ENCODE measurements at regions not wholly inside any gene's neighbourhood (a gene's known extent, or its start where the extent isn't known, plus 50 kb on each side); places are given as distances from the start of the nearest gene placed in this dataset.

DNA sequence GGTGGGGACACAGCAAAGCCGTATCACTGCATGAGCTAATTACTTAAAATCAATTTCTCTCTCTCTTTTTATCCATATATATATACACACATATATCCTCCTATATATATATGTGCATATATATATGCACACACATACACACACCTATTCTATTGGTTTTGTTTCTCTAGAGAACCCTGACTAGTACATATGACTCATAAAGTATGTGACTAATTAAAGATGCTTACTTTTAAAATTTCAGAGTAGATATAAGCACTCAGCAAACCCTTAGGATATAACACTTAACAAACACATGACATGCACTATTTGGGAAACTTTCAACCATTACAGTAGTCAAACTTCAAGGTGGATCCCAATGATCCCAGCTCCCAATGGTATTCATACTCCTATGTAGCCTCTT lies 732.6 kb downstream of the ROBO2 start:
- H3K4me3 ChIP-seq (ENCODE audit: low read depth, low read length) = no peak overlapping the region
- no peak for TF ChIP-seq CTCF (conservative IDR thresholded peaks at IDR 0.05; ENCODE audit: low read depth, low read length)
- no peak for DNase-seq (ENCODE audit: low read depth)

DNA sequence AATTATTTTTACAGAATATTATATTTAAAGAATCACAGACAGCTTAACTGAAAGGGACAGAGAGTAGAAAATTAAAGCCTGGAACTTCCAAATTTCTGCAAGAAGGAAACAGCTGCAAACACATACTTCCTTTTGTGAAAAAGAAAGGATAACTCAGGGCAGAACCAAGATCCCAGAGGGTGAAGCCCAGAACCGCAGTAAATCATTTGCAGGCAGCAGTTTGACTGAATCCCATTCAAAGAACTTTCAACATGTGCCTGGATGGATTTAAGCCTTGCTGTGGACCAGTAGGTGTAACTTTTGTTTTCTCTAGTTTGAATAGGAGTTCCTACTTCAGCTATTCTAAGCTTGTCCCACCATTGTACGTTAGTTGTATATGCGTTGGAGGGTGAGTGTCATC lies 733.2 kb downstream of the ROBO2 start:
- no peak for TF ChIP-seq CTCF (conservative IDR thresholded peaks at IDR 0.05; ENCODE audit: low read depth, low read length)
- no peak overlapping the region for H3K4me3 ChIP-seq (ENCODE audit: low read depth, low read length)
- DNase-seq (ENCODE audit: low read depth) = no peak

DNA sequence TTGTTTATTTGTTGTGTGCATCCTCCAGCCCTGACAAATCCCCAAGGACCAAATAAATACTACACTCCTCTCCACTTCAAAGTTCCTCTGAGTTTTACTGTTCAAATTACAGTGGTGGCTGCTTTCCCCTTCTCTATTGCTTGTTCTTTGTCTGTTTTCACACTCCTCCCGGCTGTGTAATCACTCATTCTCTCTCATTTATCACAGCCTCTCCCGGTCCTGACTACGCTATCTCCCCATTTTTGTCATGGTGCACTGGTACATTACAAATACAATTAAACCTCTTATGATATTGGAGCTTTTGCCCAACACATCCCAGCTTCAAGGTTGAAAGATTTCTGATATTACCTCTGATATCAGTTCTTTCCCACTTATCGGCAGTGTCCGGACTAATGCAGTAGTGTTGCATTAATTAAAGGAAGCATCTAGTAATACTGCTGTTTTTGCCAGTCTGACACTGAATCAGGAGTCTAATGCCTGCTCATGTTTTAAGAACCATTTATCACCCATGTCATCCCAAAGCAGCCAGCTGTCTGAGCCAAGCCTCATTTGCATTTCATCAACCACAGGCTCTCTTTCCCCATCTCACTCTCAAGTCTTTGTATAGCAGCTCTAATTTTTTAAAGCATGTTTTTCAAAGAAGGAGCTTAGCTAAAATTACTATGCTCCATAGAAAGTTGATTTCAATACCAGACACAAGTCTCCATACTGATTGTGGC lies 740.5 kb downstream of the ROBO2 start:
- TF ChIP-seq CTCF (conservative IDR thresholded peaks at IDR 0.05; ENCODE audit: low read depth, low read length) = no peak
- DNase-seq (ENCODE audit: low read depth) = no peak
- H3K4me3 ChIP-seq (ENCODE audit: low read depth, low read length) = no peak overlapping the region

GRCh38 chr3:77786216-77786615 lies 746.3 kb downstream of the ROBO2 start:
- TF ChIP-seq CTCF (conservative IDR thresholded peaks at IDR 0.05; ENCODE audit: low read depth, low read length) = no peak
- no peak for DNase-seq (ENCODE audit: low read depth)
- H3K4me3 ChIP-seq (ENCODE audit: low read depth, low read length) = no peak overlapping the region

DNA sequence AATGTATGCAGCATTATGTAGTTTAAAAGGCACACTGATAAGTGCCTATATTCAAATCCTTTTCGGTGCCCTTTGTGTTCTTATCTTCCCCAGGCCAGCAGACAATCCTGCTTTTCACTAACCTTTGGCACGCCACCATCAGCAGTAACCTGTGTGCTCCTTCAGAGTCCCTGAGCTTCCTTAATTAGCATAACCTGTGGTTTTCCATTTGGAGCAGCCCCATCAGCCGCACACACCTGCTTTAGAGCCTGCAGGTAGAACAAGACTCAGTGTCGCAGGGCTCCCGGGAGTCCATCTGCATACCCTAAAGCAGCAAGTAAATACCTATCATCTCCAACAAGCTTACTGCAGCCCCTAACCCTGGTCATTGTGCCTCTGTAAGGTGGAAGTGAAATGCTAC lies 755.1 kb downstream of the ROBO2 start:
- no peak overlapping the region for H3K4me3 ChIP-seq (ENCODE audit: low read depth, low read length)
- no peak for TF ChIP-seq CTCF (conservative IDR thresholded peaks at IDR 0.05; ENCODE audit: low read depth, low read length)
- no peak for DNase-seq (ENCODE audit: low read depth)

DNA sequence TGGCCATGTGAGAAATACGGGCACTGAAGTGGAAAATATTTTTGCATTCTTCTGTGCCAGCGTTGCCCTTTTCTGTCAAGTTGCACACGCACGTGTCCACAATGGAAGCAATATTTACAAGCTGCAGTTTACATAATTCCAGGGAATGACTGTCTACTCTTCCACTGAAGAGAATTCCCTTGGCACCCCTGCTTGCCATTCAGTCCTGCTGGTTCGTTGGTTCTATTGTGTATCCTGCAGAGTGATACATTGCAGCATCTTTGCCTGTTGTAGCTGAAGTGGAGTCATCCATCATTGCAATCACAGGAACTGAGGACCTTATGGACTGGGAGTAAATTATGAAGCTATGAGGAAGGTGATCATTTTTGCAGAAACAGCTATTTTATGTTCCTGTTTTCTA lies 759.4 kb downstream of the ROBO2 start:
- no peak overlapping the region for H3K4me3 ChIP-seq (ENCODE audit: low read depth, low read length)
- TF ChIP-seq CTCF (conservative IDR thresholded peaks at IDR 0.05; ENCODE audit: low read depth, low read length) = no peak
- no peak for DNase-seq (ENCODE audit: low read depth)

GRCh38 chr3:77800893-77801292 lies 761.0 kb downstream of the ROBO2 start:
- H3K4me3 ChIP-seq (ENCODE audit: low read depth, low read length) = no peak overlapping the region
- no peak for DNase-seq (ENCODE audit: low read depth)
- TF ChIP-seq CTCF (conservative IDR thresholded peaks at IDR 0.05; ENCODE audit: low read depth, low read length) = no peak

Measured in choroid plexus epithelial cell (primary cell).